GM12878 (cell line): ENCODE measurements at regions not wholly inside any gene's neighbourhood (a gene's known extent, or its start where the extent isn't known, plus 50 kb on each side); places are given as distances from the start of the nearest gene placed in this dataset.

Experiments used
- CTCF ChIP-seq, 3 experiments: IDR thresholded peaks in 2 of 3; conservative IDR thresholded peaks in 1 of 3; 2 replicates each; pipeline ENCODE4 v1.5.1; 2011; ENCODE audit warnings: low read depth in 3 of 3, low read length in 3 of 3, mild to moderate bottlenecking in 3 of 3, control low read depth in 2 of 3, moderate library complexity in 2 of 3, inconsistent platforms in 1 of 3, mixed read lengths in 1 of 3; ENCODE audit not compliant: control insufficient read depth in 2 of 3, insufficient read depth in 1 of 3; ENCODE audit errors: extremely low read depth in 1 of 3
- EP300 ChIP-seq, 2 experiments: fragments of 150-350 bp in 1 of 2; IDR thresholded peaks; 2 replicates each; pipeline ENCODE4 v1.6.1; 2011 to 2012; ENCODE audit warnings: low read depth in 2 of 2, low read length in 2 of 2, borderline replicate concordance in 1 of 2, improper control_type of control experiment in 1 of 2, inconsistent platforms in 1 of 2; ENCODE audit not compliant: control insufficient read depth in 1 of 2
- POLR2A ChIP-seq: IDR thresholded peaks from 2 replicates; pipeline ENCODE4 v1.6.1; 2011; ENCODE audit warnings: low read depth, mild to moderate bottlenecking, low read length
- SP1 ChIP-seq: IDR thresholded peaks from one replicate; pipeline ENCODE4 v1.6.1; 2011; ENCODE audit warnings: low read depth, low read length
- ZNF217 ChIP-seq: fragments of 450-650 bp; IDR thresholded peaks from 2 replicates; pipeline ENCODE4 v1.6.1; 2017; ENCODE audit warnings: antibody characterized with exemption, mild to moderate bottlenecking

DNA sequence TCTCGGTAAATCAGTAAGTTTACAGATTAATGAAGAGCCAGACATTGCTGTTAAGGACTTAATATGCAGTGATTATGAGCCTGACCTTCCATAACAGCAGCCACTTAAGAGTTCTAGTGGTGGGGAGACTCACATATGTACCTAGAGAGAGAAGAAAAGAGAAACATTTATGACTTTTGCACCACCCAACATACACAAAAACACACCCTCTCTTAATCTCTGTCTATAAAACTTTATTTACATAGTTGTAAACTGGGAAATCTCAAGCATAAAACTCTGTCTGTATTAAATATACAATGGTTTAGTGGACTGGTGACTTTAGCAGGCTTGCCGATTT lies 347.4 kb upstream of the ADGRL2 start:
- TF ChIP-seq SP1 (no peak), EP300 (IDR thresholded peaks at IDR 0.05; ENCODE audit: borderline replicate concordance in 1 of 2, control insufficient read depth in 1 of 2, low read depth in 2 of 2, low read length in 2 of 2) (no peak), CTCF (IDR thresholded peaks at IDR 0.05 in 2 of 3, conservative IDR thresholded peaks at IDR 0.05 in 1 of 3; ENCODE audit: control insufficient read depth in 2 of 3, extremely low read depth in 1 of 3, insufficient read depth in 1 of 3, low read depth in 3 of 3, low read length in 3 of 3) (no peak), POLR2A (no peak), ZNF217 (no peak)
